GM12865 (cell line): ENCODE measurements at regions not wholly inside any gene's neighbourhood (a gene's known extent, or its start where the extent isn't known, plus 50 kb on each side); places are given as distances from the start of the nearest gene placed in this dataset.

Source experiments
- DNase-seq: peaks from one replicate; pipeline ENCODE4 v3.0.0; 2010; ENCODE audit warnings: low read depth
- H3K4me3 ChIP-seq: 2 replicates; pipeline ENCODE4 v1.5.1; 2011; ENCODE audit warnings: mild to moderate bottlenecking, low read depth, low read length, control low read depth
- CTCF ChIP-seq: IDR thresholded peaks from 2 replicates; pipeline ENCODE4 v1.5.1; 2011; ENCODE audit warnings: low read length, control low read depth, low read depth, inconsistent platforms; ENCODE audit not compliant: insufficient read depth; ENCODE audit errors: missing control alignments

GRCh38 chr2:52852006-52852405, 915.6 kb upstream of the CHAC2 start:
- TF ChIP-seq CTCF, result no peak
- no peak for DNase-seq
- H3K4me3 ChIP-seq, result no peak overlapping the region

- no peak for TF ChIP-seq CTCF
- H3K4me3 ChIP-seq, result no peak overlapping the region
- no peak for DNase-seq
Measured at GRCh38 chr2:52844701-52845423, 922.7 kb upstream of the CHAC2 start.

GRCh38 chr2:52835909-52836308, 931.7 kb upstream of the CHAC2 start:
- H3K4me3 ChIP-seq, result no peak overlapping the region
- no peak for TF ChIP-seq CTCF
- no peak for DNase-seq

- TF ChIP-seq CTCF, result no peak
Measured at GRCh38 chr2:52831216-52831615, 936.4 kb upstream of the CHAC2 start.

GRCh38 chr2:52828112-52828511, 939.5 kb upstream of the CHAC2 start:
- no peak overlapping the region for H3K4me3 ChIP-seq
- TF ChIP-seq CTCF, result no peak
- DNase-seq, result no peak

More at GRCh38 chr2:52831216-52831615, 936.4 kb upstream of the CHAC2 start:
- DNase-seq, result no peak
- H3K4me3 ChIP-seq, result no peak overlapping the region

- no peak for TF ChIP-seq CTCF
- no peak overlapping the region for H3K4me3 ChIP-seq
- no peak for DNase-seq
Measured at GRCh38 chr2:52821631-52822030, 946.0 kb upstream of the CHAC2 start.

- TF ChIP-seq CTCF, result no peak
- H3K4me3 ChIP-seq, result no peak overlapping the region
- DNase-seq, result no peak
Measured at GRCh38 chr2:52818958-52819357, 948.6 kb upstream of the CHAC2 start.
